HG03095 (cell line): ENCODE measurements at regions not wholly inside any gene's neighbourhood (a gene's known extent, or its start where the extent isn't known, plus 50 kb on each side); places are given as distances from the start of the nearest gene placed in this dataset.
A peak's percentile ranks its signal among the peaks of the same experiment; 100 is the strongest.

Experiments used
- ATAC-seq: cut with Tn5 transposase; IDR thresholded peaks from one replicate; pipeline ENCODE4 v1.9.1; 2021; ENCODE audit warnings: moderate library complexity; ENCODE audit not compliant: unreplicated experiment

- no peak for ATAC-seq
Observed at GRCh38 chr1:199040076-199040905, 401.5 kb downstream of the PTPRC start.

GRCh38 chr1:199041173-199041914 lies 402.5 kb downstream of the PTPRC start:
- peak; percentile 98 for ATAC-seq

DNA sequence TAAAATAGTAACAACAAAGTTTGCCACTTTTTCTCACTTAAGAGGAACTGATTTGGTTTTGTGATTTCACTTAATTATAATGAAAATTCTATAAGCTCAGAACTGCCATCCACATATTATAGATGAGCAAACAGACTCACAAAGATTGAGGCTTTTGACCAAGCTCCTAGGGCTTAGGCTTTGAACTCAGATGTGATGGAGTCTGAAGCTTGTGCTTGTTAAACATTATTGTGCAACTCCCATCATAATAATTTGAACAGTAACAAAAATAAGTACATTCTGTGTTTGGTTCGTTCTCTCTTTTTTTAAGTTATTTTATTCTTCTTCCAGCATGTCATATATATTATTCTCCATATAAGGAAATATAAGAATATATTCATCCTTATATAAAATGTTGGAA lies 403.4 kb downstream of the PTPRC start:
- ATAC-seq = no peak

- ATAC-seq = no peak
Observed at GRCh38 chr1:199044191-199044590, 405.4 kb downstream of the PTPRC start.

- no peak for ATAC-seq
Observed at GRCh38 chr1:199046618-199047017, 407.8 kb downstream of the PTPRC start.

GRCh38 chr1:199054694-199055093 lies 415.9 kb downstream of the PTPRC start:
- no peak for ATAC-seq

DNA sequence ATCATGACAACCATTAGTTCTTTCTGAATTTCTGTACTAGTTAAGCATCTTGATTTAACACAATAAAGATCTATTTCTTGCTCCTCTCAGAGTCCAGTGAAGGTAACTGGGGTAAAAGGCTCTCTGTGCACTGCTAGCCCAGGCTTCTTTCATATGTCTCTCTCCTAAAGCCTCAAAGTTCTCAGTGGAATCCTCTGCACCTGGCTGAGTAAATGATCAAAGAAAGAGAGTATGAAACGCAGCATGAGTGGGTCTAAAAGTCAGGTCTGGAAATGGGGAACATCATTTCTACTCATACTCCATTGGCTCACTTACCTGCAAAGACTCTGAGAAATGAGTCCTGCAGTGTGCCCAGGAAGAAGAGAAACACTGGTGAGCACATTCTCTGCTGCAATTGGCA lies 418.5 kb downstream of the PTPRC start:
- no peak for ATAC-seq

DNA sequence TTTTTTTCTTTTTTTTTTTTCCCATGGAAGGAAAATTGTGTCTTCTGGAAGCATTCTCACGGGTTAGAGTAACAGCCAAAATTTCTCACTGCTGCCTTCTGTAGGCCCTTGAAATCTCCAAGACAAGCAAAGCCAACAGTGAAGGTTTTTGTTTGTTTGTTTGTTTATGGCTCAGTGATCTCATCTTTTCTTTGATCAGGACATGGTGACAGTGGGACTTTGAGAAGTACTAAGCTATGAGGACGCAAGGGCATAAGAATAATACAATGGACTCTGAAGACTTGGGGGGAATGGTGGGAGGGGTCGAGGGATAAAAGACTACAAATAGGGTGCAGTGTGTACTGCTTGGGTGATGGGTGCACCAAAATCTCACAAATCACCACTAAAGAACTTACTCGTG lies 419.4 kb downstream of the PTPRC start:
- ATAC-seq = no peak

DNA sequence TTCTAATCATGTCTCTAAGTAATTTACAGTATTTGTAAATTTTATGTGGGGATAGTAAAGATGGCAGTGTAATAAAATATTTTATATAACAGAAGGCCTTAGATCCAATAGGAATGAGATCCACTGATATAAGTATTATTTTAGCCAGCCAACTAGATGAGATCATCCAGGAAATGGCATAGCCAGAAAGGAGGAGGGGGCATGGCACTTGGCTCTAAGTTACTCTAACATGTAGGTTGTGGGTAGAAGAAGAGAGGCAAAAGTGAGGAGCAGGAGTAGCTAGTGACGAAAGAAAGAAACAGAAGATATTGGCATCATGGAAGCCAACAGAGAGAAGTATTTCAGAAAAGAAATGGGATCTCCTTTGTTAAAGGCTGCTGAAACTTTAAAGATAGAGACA lies 426.1 kb downstream of the PTPRC start:
- ATAC-seq = no peak

GRCh38 chr1:199067483-199067882 lies 428.6 kb downstream of the PTPRC start:
- peak; percentile 97 for ATAC-seq

- ATAC-seq = no peak
Observed at GRCh38 chr1:199071080-199071479, 432.2 kb downstream of the PTPRC start.

DNA sequence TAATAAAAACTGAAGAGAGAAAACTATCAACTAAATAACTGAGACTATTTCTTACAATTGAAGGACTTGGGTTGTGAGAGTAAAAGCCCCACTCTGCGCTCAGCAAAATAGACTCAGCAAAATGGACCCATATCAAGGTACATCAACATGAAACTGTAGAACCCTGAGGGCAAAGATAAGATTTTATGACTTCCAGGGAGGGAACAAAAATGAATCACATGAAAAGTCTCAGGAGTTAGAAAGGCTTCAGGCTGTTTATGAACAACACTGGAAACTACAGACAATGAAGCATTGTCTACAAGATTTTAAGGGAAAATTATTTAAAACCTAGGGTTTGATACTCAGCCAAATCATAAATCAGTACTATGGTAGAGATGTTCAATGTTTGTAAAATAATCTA lies 434.3 kb downstream of the PTPRC start:
- ATAC-seq = no peak

GRCh38 chr1:199075792-199076191 lies 437.0 kb downstream of the PTPRC start:
- ATAC-seq = no peak

DNA sequence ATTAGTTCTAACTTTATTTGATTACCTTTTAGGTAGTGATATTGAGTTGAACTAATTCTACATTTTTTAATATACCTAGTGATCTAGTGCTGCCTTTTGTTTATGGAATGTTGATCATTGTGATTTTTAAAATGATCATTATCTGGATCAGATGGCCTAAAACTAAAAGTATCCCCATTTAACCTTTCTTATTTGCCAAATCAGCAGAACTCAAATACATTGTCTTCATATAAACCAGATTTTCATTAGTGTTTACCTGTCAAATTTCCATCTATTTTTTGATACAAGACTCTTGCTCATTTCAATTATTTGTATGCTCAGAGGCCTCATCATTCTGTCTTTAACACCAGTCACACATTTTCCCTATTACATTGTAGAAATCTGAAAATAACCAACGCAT lies 441.2 kb downstream of the PTPRC start:
- no peak for ATAC-seq

- peak; percentile 81 for ATAC-seq
Observed at GRCh38 chr1:199081739-199082138, 442.9 kb downstream of the PTPRC start.

GRCh38 chr1:199082778-199083389 lies 444.0 kb downstream of the PTPRC start:
- ATAC-seq = no peak

DNA sequence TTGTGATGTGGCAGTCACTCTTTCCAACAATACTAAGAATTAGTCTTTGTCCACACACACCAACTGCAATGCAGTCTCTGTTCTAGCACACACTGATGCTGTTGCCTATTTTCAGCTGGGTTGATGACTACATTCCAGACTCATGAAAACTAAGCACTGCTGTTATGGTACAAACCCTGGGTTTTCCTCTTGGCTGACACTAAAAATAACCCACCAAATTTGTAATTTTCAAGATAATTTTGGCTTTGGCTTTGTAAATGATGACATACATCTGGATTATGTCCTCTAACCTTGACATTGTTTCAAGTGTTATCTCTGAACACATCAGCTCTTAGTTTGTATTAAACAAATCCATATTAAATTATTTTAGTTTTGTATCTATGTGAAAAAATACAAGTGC lies 444.8 kb downstream of the PTPRC start:
- ATAC-seq = no peak

DNA sequence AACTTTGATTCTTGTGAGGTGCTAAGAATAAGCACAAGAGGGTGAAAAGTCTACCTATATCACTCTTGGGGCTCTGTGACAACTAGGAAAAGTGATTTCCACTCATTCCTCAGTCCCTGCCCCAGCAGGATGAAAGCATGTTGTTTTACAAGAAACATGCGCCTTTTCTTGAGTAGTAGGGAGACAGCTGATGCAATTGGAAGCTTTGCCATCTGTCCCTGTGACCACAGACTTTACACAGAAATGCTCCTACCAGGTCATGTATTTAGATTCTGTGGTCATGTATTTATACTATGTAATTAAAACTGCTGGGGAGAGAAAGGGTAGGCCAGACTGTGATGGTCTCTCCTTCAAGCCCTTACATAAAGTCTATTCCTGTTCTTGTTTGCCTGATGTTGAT lies 445.5 kb downstream of the PTPRC start:
- no peak for ATAC-seq

- ATAC-seq = no peak
Observed at GRCh38 chr1:199085903-199086302, 447.1 kb downstream of the PTPRC start.

- ATAC-seq = no peak
Observed at GRCh38 chr1:199087144-199087543, 448.3 kb downstream of the PTPRC start.

DNA sequence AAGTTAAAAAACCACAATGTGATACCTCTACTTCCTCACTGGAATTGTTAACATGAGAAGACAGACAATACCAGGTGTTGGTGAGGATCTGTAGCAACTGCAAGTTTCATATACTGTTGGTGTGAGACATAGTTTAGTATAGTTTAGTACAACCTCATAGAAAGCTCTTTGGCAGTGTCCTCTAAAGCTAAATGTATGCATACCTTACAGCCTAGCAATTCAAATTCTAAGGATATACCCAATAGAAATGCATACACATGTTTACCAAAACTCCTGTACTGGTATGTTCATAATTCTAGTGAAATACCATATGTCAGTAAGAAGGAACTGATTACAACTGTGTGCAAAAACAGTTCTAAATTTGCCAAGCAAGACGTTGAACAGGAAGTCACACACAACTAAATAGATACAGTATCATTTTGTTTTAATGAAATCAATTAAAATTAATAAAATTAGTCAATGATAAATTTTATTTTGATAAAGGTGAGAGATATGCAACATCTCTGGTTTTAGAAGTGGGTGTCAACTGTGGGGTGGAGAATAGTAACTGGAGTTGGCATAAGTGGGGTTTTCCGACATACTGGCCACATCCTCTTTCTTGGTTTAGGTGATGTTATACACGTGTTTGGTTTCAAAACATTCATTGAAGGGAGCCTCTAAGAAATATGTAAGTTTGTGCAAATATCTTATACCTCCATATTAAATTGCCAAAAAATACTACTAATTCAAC lies 450.7 kb downstream of the PTPRC start:
- peak; percentile 89 for ATAC-seq
